ENCODE measurements at regions not wholly inside any gene's neighbourhood (a gene's known extent, or its start where the extent isn't known, plus 50 kb on each side); places are given as distances from the start of the nearest gene placed in this dataset.
"Not testable (repeated sequence)": the region's sequence is repeated elsewhere in the genome, so short reads cannot be mapped to it uniquely, and the experiment has no call there.

DNA sequence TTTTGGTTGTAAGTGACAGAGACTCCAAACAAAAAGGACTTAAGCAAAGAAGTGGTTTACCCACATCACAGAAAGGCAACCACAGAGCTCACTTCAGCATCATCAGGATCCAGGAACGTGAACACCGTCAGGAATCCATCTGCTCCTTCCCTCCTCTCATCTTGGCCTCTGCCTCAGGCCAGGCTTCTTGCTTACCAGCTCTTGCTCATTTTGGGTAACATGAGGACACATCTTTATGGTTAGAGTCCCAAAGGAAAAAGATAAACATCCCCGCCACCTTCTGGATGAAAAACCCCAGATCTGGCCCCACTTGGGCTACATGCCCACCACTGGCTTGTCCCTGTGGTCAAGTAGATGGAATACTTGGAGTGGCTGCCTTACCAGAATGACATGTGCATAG, 176.8 kb upstream of the RPL34 start:
- peaks cover 0 to 6% of the 10 kb centered on the region in 2 donors for H3K36me3 Mint-ChIP-seq
- ATAC-seq (no peak), DNase-seq (ENCODE audit: low spot score in 2 of 2) (no peak)
- no peak overlapping the region for H3K27ac Mint-ChIP-seq
- peaks cover 0 to 9% of the 10 kb centered on the region in 2 donors for H3K9me3 Mint-ChIP-seq

DNA sequence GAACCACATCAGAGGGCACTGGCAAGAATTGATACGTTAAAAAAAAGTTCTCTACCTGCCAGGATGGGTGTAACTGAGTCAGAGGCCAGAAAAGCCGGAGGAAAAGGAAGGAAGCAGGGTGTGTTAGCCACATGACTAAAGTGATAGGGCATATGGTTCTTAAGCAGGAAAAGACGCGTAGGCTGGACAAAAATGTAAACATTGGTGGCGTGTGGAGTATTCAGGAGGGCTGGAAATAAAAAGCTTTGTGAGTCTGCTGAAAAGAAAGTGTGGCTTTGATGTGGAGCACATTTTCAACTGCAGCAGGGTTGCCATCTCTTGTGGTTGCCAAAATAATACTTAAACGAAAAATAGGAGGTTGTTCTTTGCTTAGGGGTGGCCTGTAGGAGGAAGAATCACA, 186.5 kb upstream of the RPL34 start:
- DNase-seq (ENCODE audit: low spot score in 2 of 2): peak; percentile 42 to 62
- peak; percentile 84 to 91 for ATAC-seq
- Mint-ChIP-seq H3K36me3 (peaks cover 3 to 8% of the 10 kb centered on the region in 2 donors), H3K27ac (peak overlapping the region; percentile 32 to 68), H3K9me3 (peaks cover 0 to 4% of the 10 kb centered on the region in 2 donors)

DNA sequence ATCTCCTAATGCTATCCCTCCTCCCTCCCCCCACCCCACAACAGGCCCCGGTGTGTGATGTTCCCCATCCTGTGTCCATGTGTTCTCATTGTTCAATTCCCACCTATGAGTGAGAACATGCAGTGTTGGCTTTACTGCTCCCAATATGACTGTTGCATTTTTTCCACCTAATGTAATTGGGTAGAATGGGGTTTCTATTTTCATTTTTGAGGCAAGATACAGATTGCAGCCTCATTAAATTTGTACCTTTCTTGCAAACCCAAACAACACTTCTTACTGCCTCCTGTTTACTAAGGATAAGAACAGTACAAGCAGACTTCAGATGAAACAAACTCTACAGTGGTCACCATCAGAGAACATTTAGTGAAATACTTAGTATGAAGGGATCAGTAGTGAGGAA, 187.0 kb upstream of the RPL34 start:
- ATAC-seq: peak in 1 of 2 donors; percentile 51
- not testable (repeated sequence) for H3K9me3 Mint-ChIP-seq; DNase-seq (ENCODE audit: low spot score in 2 of 2); H3K36me3 Mint-ChIP-seq
- H3K27ac Mint-ChIP-seq: peak overlapping the region; percentile 32 to 68

DNA sequence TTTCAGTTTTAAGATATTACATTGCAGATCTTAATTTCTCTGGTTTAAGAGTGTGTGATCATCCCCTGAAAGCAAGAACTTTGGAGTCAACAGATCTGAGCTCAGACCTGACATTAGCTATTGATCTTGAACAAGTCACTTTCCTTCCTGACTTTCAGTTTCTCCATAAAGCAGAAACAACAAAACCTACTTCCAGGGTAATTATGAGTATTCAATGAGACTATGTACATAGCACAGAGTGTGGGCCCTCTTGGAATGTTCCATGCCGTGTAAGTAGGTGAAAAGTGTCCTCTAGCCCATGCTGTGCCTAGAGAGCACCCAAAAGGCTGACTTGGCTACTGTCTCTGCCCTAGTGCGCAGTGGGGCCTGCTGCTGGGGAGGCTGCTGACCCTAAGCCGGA, 188.0 kb upstream of the RPL34 start:
- ATAC-seq: peak; percentile 35 to 54

DNA sequence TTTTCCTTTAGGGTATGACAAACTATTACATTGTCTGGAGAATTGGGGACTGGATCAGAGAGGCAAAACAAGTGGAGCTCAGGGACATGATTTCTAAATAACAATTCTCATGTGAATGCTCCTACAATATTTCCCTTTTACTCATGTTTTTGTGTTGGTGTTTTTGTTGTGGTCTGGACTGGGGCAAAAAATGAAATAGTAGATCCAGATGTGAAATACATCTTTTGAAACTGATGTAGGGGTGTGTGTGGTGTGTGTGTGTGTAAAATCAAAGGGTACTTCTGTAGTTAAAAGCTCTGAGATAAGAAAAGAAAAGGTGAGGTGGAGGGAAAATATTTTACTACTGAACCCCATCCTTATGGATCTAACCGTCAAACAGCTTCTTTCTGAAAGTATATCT, 188.4 kb upstream of the RPL34 start:
- peak in 1 of 2 donors; percentile 3 for ATAC-seq
- Mint-ChIP-seq H3K27ac (peak overlapping the region in 1 of 2 donors; percentile 2), H3K9me3 (peaks cover 0 to 4% of the 10 kb centered on the region in 2 donors)

More for the DNA sequence above, 188.0 kb upstream of the RPL34 start:
- DNase-seq (ENCODE audit: low spot score in 2 of 2): no peak
- H3K27ac Mint-ChIP-seq: peak overlapping the region in 1 of 2 donors; percentile 2
- H3K36me3 Mint-ChIP-seq: peaks cover 7 to 9% of the 10 kb centered on the region in 2 donors
- peaks cover 0 to 4% of the 10 kb centered on the region in 2 donors for H3K9me3 Mint-ChIP-seq

DNA sequence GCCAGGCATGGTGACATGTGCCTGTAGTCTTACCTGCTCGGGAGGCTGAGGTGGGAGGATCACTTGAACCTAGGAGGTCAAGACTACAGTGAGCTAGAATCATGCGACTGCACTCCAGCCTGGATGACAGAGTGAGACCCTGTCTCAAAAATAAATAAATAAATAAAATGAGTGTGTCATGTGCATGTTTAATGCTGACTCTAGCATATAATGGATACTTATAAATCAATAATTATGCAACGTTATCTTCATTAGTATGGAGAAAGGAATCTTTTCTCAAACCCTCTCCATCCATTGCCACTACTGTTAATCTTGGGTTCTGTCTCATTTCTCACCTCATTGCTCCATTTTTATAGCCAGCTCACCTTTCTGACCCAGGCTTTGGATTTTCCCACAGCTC, 189.5 kb upstream of the RPL34 start:
- H3K36me3 Mint-ChIP-seq: peaks cover 7 to 9% of the 10 kb centered on the region in 2 donors
- ATAC-seq (no peak), DNase-seq (ENCODE audit: low spot score in 2 of 2) (no peak)
- peaks cover 0 to 4% of the 10 kb centered on the region in 2 donors for H3K9me3 Mint-ChIP-seq
- no peak overlapping the region for H3K27ac Mint-ChIP-seq

More for the DNA sequence above, 188.4 kb upstream of the RPL34 start:
- DNase-seq (ENCODE audit: low spot score in 2 of 2): no peak
- peaks cover 7 to 9% of the 10 kb centered on the region in 2 donors for H3K36me3 Mint-ChIP-seq

DNA sequence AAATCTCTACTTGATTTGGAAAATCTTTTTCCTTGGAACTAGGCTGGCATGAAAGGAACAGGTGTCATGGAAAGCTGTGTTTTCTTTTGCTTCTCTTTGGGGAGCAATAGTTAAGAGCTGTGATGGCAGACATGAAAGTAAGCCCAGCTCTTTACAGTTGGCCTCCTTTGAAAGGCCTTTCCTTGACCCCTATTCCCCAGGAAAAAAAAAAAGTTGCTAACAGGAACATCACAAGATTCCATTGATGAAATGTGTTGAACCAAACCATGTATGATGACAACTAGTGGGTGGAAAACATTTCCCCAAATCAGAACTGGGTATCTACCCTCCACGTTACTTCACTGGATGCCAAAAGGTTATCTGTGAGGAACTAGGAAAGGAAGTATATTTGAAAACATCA, 190.7 kb upstream of the RPL34 start:
- peaks cover 0 to 4% of the 10 kb centered on the region in 2 donors for H3K9me3 Mint-ChIP-seq
- ATAC-seq (no peak), DNase-seq (ENCODE audit: low spot score in 2 of 2) (no peak)
- H3K36me3 Mint-ChIP-seq: peaks cover 7 to 9% of the 10 kb centered on the region in 2 donors
- H3K27ac Mint-ChIP-seq: no peak overlapping the region

DNA sequence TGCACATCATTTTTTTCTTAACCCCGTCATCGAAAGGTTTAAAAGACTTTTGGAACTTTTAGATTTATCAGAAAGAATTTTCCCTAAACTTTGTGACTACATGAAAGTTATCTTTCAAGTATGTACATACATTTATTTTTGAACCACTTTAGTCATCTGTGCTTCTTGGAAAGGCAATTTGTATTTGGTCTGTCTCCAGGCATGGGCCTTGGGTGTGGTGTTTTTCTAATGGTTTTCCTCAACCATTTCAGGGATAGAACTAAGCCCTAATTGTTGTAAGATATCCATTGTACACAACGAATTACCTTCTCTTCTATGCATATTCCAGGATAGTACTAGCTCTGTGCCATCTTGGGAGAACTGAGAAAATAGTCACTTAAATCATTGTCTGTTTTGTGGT, 191.5 kb upstream of the RPL34 start:
- no peak for ATAC-seq
- Mint-ChIP-seq H3K9me3 (peaks cover 3 to 4% of the 10 kb centered on the region in 2 donors), H3K27ac (no peak overlapping the region), H3K36me3 (peaks cover 9 to 11% of the 10 kb centered on the region in 2 donors)
- DNase-seq (ENCODE audit: low spot score in 2 of 2): no peak

DNA sequence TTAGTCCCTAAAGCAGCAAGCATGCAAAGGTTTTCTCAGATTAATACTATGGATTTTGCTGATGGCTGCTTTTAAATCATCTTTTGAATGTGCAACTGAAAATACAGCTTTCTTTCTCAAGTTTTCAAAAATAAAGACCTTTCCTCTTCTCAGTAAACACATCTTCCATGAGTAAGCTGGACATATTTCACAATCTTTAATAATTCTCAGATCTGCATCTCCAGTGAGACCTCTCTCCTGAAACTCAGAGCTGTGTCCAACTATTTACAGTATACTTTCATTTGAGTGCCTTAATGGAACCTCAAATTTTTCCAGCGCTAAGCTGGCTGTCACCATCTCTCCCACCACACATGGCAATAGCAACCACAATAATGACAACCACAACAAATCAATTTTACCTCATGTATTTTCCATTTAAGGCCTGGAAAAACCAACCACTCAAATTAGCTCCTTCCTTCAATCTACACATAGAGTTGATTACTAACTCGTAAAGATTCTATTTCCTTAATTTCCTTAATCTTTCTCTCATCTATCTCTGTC, 192.4 kb upstream of the RPL34 start:
- no peak overlapping the region for H3K27ac Mint-ChIP-seq
- H3K36me3 Mint-ChIP-seq: peaks cover 9 to 15% of the 10 kb centered on the region in 2 donors

DNA sequence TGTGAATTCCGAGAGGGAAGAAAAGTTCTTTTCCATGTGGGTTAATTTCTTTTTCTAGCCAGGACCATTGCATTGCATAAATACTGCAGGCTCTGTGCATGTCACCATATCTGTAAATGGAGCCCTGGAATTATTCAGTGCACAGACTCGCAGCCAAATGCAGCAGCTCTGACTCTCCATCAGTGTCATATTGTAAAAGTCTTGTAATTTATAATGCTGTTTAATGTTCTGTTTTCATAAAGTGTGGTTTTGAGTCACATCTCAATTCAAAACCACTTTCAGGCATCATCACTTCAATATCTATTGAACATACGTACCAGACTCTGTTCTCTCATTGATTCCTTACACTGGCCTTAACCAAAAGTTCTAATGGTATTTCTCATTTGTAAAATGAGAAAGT, 193.9 kb upstream of the RPL34 start:
- H3K27ac Mint-ChIP-seq: peak overlapping the region in 1 of 2 donors; percentile 76
- ATAC-seq (peak; percentile 67 to 82), DNase-seq (ENCODE audit: low spot score in 2 of 2) (no peak)
- peaks cover 9 to 15% of the 10 kb centered on the region in 2 donors for H3K36me3 Mint-ChIP-seq
- H3K9me3 Mint-ChIP-seq: peaks cover 10 to 17% of the 10 kb centered on the region in 2 donors

More for the DNA sequence above, 192.4 kb upstream of the RPL34 start:
- ATAC-seq: no peak
- H3K9me3 Mint-ChIP-seq: peaks cover 6 to 11% of the 10 kb centered on the region in 2 donors
- no peak for DNase-seq (ENCODE audit: low spot score in 2 of 2)

DNA sequence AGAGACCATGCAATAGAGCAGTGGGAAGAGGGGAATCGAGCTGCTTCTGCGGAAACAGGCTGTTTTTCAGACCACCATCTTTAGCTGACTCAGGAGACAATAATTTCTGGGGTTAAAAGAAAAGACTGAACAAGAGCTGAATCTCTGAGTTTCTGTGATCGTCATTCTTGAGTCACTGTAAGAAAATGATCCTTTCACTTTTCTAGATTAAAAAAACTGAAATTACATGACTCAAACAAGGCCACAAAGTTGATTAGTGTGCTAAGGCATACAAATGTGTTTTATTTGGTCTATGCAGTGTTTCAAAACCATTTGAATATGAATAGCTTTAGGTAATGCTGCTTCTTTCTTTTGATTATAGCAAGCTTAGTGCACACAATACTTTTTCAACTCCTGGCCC, 194.4 kb upstream of the RPL34 start:
- H3K9me3 Mint-ChIP-seq: peaks cover 6 to 17% of the 10 kb centered on the region in 2 donors
- DNase-seq (ENCODE audit: low spot score in 2 of 2) (no peak), ATAC-seq (peak; percentile 87)
- H3K36me3 Mint-ChIP-seq: peaks cover 9 to 15% of the 10 kb centered on the region in 2 donors
- H3K27ac Mint-ChIP-seq: peak overlapping the region in 1 of 2 donors; percentile 76

DNA sequence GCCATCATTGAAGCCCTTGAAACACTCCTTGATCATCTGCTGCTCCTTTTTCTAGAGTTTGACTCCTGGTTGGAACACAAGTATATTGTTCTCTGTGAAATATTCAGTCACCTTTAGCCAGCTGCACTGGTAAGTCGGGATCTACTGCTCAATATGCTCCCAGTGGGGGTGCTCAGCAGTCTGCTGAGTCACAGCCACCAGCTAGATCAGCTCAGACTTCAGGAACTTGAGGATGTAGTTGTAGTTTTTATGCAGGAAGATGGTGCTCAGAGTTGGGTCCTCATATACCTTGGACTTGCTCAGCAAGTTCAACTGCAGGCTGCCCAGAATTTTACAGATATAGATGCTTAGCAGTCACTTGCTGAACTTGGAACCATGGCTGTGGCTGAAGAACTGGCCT, 202.5 kb upstream of the RPL34 start:
- Mint-ChIP-seq H3K9me3 (peaks cover 7 to 13% of the 10 kb centered on the region in 2 donors), H3K27ac (no peak overlapping the region), H3K36me3 (no peaks in the 10 kb centered on the region)
- no peak for DNase-seq (ENCODE audit: low spot score in 2 of 2)
- no peak for ATAC-seq

DNA sequence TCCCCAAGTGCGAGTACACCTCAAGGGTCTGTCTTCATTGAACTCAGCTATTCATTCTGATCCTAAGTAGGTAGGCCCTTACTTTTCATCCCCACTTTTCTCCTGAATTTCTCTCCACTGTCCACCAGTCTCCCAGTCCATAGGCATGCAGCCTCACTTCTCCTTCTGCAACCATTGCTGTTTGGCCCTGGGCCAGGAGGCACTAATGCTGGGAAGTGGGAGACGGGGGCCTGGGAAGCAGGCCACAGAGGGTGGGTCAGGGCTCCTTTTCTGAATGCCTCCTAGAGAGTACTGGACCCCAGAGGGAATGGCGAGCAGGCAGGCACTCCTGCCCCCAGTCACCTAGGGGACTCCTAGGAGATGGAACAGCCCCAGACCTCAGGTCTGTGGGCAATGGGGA, 203.5 kb upstream of the RPL34 start:
- ATAC-seq (no peak), DNase-seq (ENCODE audit: low spot score in 2 of 2) (no peak)
- peaks cover 4 to 8% of the 10 kb centered on the region in 2 donors for H3K9me3 Mint-ChIP-seq
- no peaks in the 10 kb centered on the region for H3K36me3 Mint-ChIP-seq
- no peak overlapping the region for H3K27ac Mint-ChIP-seq

DNA sequence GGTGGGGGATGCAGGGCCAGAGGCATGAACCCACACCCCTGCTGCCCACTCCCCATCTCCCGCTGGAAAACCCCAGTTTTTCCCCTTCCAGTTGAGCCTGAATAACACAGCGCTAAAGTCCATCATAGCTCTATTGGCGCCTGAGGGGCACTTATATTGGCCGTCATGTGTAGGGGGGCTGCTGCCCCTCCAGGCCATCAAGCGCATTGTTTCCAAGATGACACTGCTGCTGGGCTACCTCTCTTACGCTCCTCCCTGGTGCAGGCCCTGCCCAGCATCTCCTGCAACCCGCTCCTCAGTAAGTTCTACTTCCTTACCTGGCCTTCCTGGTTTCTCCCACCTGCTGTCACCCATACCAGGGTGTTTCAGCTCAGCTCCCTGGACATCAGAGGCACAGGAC, 205.0 kb upstream of the RPL34 start:
- DNase-seq (ENCODE audit: low spot score in 2 of 2): no peak
- no peak for ATAC-seq
- no peak overlapping the region for H3K27ac Mint-ChIP-seq
- H3K9me3 Mint-ChIP-seq: peaks cover 4 to 8% of the 10 kb centered on the region in 2 donors
- H3K36me3 Mint-ChIP-seq: no peaks in the 10 kb centered on the region

DNA sequence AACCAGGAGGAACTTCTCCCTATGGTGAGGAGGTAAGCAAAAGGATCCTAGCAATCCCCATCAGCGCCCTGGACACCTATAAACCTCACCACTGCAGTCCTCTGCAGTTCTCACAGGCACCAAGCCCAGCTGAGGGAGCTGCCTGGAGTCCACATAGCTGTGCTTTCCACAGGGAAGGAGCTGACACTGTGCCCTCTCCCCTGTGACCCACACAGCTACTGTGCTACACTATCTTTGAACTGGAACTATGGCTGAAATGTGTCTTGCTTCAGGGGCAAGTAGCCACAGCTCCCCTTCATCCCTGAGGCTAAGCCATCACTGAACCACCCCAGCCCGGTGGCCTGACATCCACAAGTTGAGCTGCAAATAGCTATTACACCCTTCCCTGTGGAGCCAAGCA, 208.5 kb upstream of the RPL34 start:
- peaks cover under 1 to 6% of the 10 kb centered on the region in 2 donors for H3K9me3 Mint-ChIP-seq
- DNase-seq (ENCODE audit: low spot score in 2 of 2) (no peak), ATAC-seq (no peak)
- no peak overlapping the region for H3K27ac Mint-ChIP-seq
- H3K36me3 Mint-ChIP-seq: peaks cover 2% of the 10 kb centered on the region in 2 donors

DNA sequence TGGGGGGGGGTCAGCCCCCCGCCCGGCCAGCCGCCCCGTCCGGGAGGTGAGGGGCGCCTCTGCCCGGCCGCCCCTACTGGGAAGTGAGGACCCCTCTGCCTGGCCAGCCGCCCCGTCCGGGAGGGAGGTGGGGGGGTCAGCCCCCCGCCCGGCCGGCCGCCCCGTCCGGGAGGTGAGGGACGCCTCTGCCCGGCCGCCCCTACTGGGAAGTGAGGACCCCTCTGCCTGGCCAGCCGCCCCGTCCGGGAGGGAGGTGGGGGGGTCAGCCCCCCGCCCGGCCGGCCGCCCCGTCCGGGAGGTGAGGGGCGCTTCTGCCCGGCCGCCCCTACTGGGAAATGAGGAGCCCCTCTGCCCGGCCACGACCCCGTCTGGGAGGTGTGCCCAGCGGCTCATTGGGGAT, 210.7 kb upstream of the RPL34 start:
- Mint-ChIP-seq H3K36me3 (peaks cover 10 to 14% of the 10 kb centered on the region in 2 donors), H3K9me3 (peaks cover 10 to 16% of the 10 kb centered on the region in 2 donors)
- DNase-seq (ENCODE audit: low spot score in 2 of 2); ATAC-seq; H3K27ac Mint-ChIP-seq: not testable (repeated sequence)

DNA sequence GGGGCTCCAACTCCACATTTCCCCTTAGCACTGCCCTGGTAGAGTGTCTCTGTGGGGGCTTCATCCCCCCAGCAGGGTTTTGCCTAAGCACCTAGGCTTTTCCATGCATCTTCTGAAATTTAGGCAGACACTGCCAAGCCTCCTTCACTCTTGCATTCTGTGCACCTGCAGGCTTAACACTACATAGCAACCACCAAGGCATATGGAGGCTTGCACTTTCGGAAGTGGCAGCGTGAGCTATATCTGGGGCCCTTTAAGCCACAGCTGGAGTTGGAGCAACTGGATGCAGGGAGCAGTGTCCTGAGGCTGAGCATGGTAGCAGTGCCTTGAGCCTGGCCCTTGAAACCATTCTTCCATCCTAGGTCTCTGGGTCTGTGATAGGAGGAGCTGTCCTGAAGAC, 214.8 kb upstream of the RPL34 start:
- H3K36me3 Mint-ChIP-seq: peaks cover 10 to 14% of the 10 kb centered on the region in 2 donors
- DNase-seq (ENCODE audit: low spot score in 2 of 2): no peak
- H3K9me3 Mint-ChIP-seq: peaks cover 13 to 19% of the 10 kb centered on the region in 2 donors
- ATAC-seq: no peak
- H3K27ac Mint-ChIP-seq: no peak overlapping the region

DNA sequence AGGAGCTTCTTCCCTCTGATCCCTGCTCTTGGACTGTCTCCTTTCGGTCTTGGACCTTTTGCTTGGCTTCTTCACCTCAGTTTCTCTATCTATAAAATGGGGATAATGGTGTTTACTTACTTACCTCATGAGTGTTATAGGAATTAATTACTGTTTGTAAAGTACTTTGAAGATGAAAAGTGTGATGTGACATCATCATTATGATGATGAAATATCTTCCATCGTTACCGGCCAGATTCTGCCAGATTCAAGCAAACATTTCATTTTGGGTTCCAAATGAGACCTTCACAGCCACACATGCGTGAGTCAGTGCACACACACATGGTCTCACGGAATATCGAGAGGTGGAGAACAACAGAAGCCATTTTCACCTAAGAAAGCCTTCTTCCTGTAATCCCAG, 220.1 kb upstream of the RPL34 start:
- H3K27ac Mint-ChIP-seq: no peak overlapping the region
- no peaks in the 10 kb centered on the region for H3K36me3 Mint-ChIP-seq
- DNase-seq (ENCODE audit: low spot score in 2 of 2): no peak
- peaks cover 4% of the 10 kb centered on the region in 2 donors for H3K9me3 Mint-ChIP-seq
- no peak for ATAC-seq

Data from activated naive CD4-positive, alpha-beta T cell treated with anti-CD3 and anti-CD28 coated beads, Interleukin-2, amount 50 U/mL, for 72 hours (primary cell).